ENCODE measurements at regions not wholly inside any gene's neighbourhood (a gene's known extent, or its start where the extent isn't known, plus 50 kb on each side); places are given as distances from the start of the nearest gene placed in this dataset.
"Not testable (repeated sequence)": the region's sequence is repeated elsewhere in the genome, so short reads cannot be mapped to it uniquely, and the experiment has no call there.

DNA sequence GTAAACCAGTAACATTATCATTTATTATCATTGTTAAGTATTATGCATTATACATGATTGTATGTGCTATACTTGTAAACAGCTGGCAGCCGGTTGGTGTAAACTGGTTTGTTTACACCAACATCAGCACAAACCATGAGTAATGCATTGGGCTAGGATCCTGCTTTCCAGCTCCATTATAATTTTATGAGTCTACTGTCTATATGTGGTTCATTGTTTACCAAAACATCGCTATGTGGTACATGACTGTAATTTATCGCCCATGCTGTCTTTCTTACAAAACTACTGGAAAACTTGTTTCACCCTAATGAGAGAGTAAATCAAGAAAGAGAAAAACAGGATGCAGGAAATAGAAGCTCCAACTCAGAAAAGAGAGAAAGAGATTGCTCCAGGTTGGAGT, 224.8 kb upstream of the CBLB start:
- TF ChIP-seq EP300 (IDR thresholded peaks at IDR 0.05) (no peak), POLR2AphosphoS5 (IDR thresholded peaks at IDR 0.05) (no peak), POLR2A (IDR thresholded peaks at IDR 0.05) (no peak)
- TF ChIP-seq, protein P1, sequence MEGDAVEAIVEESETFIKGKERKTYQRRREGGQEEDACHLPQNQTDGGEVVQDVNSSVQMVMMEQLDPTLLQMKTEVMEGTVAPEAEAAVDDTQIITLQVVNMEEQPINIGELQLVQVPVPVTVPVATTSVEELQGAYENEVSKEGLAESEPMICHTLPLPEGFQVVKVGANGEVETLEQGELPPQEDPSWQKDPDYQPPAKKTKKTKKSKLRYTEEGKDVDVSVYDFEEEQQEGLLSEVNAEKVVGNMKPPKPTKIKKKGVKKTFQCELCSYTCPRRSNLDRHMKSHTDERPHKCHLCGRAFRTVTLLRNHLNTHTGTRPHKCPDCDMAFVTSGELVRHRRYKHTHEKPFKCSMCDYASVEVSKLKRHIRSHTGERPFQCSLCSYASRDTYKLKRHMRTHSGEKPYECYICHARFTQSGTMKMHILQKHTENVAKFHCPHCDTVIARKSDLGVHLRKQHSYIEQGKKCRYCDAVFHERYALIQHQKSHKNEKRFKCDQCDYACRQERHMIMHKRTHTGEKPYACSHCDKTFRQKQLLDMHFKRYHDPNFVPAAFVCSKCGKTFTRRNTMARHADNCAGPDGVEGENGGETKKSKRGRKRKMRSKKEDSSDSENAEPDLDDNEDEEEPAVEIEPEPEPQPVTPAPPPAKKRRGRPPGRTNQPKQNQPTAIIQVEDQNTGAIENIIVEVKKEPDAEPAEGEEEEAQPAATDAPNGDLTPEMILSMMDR (IDR thresholded peaks at IDR 0.05) = no peak
- Histone ChIP-seq H3K9me3 (no peaks in the 10 kb centered on the region), H3K27me3 (no peaks in the 10 kb centered on the region), H3K4me1 (no peaks in the 10 kb centered on the region), H3K36me3 (no peaks in the 10 kb centered on the region), H3K27ac (no peak overlapping the region), H3K4me3 (no peak overlapping the region)
- no peak for DNase-seq
- ATAC-seq (ENCODE audit: low FRiP score in 2 of 2) = no peak
- WGBS, 2 donors = 92 to 93% methylated on average over 3 of the region's 3 CpGs

DNA sequence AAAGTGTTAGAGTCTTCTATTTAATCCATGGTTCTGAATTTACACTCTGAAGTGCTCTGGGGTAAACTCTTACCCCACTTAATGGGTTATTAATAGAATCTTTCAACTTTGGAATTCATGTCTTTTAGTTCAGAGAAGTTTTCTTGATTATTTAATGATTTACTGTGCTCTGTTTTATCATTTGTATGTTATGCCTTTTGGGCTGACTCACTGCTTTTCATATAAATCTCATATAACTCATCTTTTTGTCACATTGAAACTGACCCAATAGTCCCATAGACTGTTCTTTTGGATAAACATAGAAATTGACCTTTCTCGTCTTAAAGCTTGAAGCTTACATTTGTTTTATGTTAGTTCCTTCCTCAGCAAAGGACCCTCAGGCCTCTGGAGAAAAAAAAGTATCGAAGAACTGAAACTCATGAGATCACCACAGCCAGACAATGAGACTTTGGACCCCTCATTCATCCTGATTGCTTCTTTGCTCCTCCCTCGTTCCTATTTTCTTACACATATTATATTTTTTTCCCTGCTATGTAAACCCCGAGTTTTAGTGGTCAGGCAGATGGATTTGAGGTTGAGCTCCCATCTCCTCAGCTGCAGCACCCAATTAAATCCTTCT, 229.1 kb upstream of the CBLB start:
- Histone ChIP-seq H3K36me3 (no peaks in the 10 kb centered on the region), H3K4me1 (no peaks in the 10 kb centered on the region), H3K9me3 (no peaks in the 10 kb centered on the region), H3K27me3 (no peaks in the 10 kb centered on the region), H3K27ac (no peak overlapping the region), H3K4me3 (no peak overlapping the region)
- TF ChIP-seq, protein P1 (IDR thresholded peaks at IDR 0.05) = no peak
- no peak for TF ChIP-seq POLR2AphosphoS5 (IDR thresholded peaks at IDR 0.05)
- TF ChIP-seq EP300 (IDR thresholded peaks at IDR 0.05) = no peak
- no peak for ATAC-seq (ENCODE audit: low FRiP score in 2 of 2)
- no peak for DNase-seq
- WGBS, 2 donors = 80 to 83% methylated on average over 4 of the region's 4 CpGs

DNA sequence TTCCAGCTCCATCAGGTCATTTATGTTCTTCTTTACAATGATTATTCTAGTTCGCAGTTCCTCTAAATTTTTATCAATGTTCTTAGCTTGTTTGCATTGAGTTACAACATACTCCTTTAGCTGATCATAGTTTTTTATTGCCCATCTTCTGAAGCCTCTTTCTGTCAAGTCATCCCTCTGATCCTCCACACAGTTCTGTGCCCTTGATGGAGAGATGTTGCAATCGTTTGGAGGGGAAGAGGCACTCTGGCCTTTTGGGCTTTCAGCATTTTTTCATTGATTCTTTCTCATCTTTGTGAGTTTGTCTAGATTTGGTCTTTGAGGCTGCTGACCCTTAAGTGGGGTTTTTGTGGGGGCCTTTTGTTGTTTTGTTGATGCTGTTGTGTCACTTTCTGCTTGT, 234.6 kb upstream of the CBLB start:
- Histone ChIP-seq H3K36me3 (no peaks in the 10 kb centered on the region), H3K27me3 (no peaks in the 10 kb centered on the region), H3K9me3 (no peaks in the 10 kb centered on the region), H3K4me3 (no peak overlapping the region), H3K4me1 (no peaks in the 10 kb centered on the region), H3K27ac (no peak overlapping the region)
- DNase-seq (no peak), ATAC-seq (ENCODE audit: low FRiP score in 2 of 2) (no peak)
- TF ChIP-seq EP300 (IDR thresholded peaks at IDR 0.05) (no peak), POLR2A (IDR thresholded peaks at IDR 0.05) (no peak), POLR2AphosphoS5 (IDR thresholded peaks at IDR 0.05) (no peak)
- TF ChIP-seq, protein P1 (IDR thresholded peaks at IDR 0.05) = no peak
- WGBS, 2 donors = 69 to 77% methylated on average over 2 of the region's 2 CpGs

DNA sequence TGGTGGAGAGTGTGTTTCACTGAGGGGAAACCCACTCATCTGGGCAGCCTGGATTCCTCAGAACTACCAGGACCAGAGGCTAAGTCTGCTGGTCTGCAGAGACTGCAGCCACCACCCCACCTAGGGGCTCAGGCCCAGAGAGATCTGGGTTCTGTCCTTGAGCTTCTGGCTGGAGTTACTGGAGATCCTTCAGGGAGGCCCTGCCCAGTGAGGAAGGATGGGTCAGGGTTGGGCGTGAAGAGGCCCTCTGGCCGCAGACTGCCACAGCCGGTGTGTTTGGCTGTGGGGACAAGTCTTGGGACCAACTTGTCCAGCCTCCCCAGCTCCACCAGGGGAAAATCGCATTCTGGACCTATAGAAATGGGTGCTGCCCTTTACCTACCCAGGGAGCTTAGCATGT, 235.3 kb upstream of the CBLB start:
- peak in 1 of 2 donors; percentile 21 for DNase-seq
- H3K9me3 ChIP-seq = no peaks in the 10 kb centered on the region
- ATAC-seq (ENCODE audit: low FRiP score in 2 of 2) = no peak
- TF ChIP-seq, protein P1 (IDR thresholded peaks at IDR 0.05) = no peak
- no peak for TF ChIP-seq POLR2AphosphoS5 (IDR thresholded peaks at IDR 0.05)
- no peak for TF ChIP-seq EP300 (IDR thresholded peaks at IDR 0.05)
- no peak for TF ChIP-seq POLR2A (IDR thresholded peaks at IDR 0.05)
- no peaks in the 10 kb centered on the region for H3K4me1 ChIP-seq
- H3K27me3 ChIP-seq = no peaks in the 10 kb centered on the region
- no peaks in the 10 kb centered on the region for H3K36me3 ChIP-seq
- 73 to 95% methylated on average over 4 of the region's 4 CpGs for WGBS, 2 donors
- H3K4me3 ChIP-seq = no peak overlapping the region
- H3K27ac ChIP-seq = no peak overlapping the region

DNA sequence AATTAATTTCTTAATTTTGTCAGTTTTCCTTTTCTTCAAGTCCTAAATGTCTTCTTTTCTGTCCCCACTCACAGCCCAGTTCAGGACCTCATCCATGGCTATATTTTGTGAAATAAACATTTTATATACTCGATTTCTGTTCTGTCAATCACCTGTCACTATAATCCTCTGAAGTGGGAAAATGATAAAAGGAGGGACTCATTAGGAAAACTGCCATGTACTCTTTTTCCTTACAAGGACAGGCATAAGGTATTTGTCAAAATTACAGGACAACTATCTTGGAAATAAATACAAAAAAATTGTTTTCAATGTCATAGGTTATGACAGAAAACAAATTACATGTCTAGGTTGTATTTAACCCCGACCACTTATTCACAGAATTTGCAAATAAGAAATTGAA, 240.1 kb upstream of the CBLB start:
- ATAC-seq (ENCODE audit: low FRiP score in 2 of 2) (no peak), DNase-seq (no peak)
- Histone ChIP-seq H3K9me3 (no peaks in the 10 kb centered on the region), H3K4me1 (no peaks in the 10 kb centered on the region), H3K27ac (no peak overlapping the region), H3K27me3 (no peaks in the 10 kb centered on the region), H3K4me3 (no peak overlapping the region), H3K36me3 (no peaks in the 10 kb centered on the region)
- WGBS, 2 donors = 75 to 77% methylated on average over 2 of the region's 2 CpGs
- TF ChIP-seq POLR2A (IDR thresholded peaks at IDR 0.05) (no peak), EP300 (IDR thresholded peaks at IDR 0.05) (no peak), POLR2AphosphoS5 (IDR thresholded peaks at IDR 0.05) (no peak)
- TF ChIP-seq, protein P1 (IDR thresholded peaks at IDR 0.05) = no peak

DNA sequence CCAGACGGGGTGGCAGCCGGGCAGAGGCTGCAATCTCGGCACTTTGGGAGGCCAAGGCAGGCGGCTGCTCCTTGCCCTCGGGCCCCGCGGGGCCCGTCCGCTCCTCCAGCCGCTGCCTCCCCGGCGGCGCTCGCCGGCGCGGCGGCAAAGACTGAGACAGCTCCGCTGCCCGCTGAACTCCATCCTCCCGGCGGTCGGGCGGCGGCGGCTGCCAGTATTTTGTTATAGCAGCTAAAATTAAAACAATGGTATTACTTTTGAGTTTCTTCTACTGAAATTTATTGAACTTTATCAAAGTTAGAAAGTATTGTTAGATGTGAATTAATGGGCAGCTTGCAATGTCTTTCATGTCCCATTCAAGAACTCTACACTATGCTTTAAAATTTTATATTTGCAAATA, 243.7 kb upstream of the CBLB start:
- not testable (repeated sequence) for H3K36me3 ChIP-seq; H3K4me1 ChIP-seq; ATAC-seq (ENCODE audit: low FRiP score in 2 of 2); H3K4me3 ChIP-seq; H3K27me3 ChIP-seq; H3K9me3 ChIP-seq; H3K27ac ChIP-seq
- WGBS, 2 donors = 97 to 98% methylated on average over 20 to 23 of the region's 26 CpGs
- peak in 1 of 2 donors; percentile 67 for DNase-seq

Measured in upper lobe of left lung (tissue), 6 donors.